Transverse colon (tissue), 4 donors: ENCODE measurements at regions not wholly inside any gene's neighbourhood (a gene's known extent, or its start where the extent isn't known, plus 50 kb on each side); places are given as distances from the start of the nearest gene placed in this dataset.

Source experiments
- EP300 ChIP-seq: sonication (generic); formaldehyde crosslinking; IDR thresholded peaks from one replicate; pipeline ENCODE4 v1.6.1; 2017; ENCODE audit warnings: antibody characterized with exemption, low read depth
- POLR2A ChIP-seq: fragments of 450-650 bp; IDR thresholded peaks from one replicate; pipeline ENCODE4 v1.6.1; 2016; ENCODE audit warnings: antibody characterized with exemption, mild to moderate bottlenecking, moderate library complexity
- POLR2AphosphoS5 ChIP-seq, 3 donors: sonication (generic); formaldehyde crosslinking; IDR thresholded peaks; one replicate each; pipeline ENCODE4 v1.6.1; 2016; ENCODE audit warnings: antibody characterized with exemption in 3 of 3
- TF ChIP-seq, protein P1 (sequence below), 5 experiments: fragments of 200-600 bp in 3 of 5; fragments of 450-650 bp in 2 of 5; sonication (generic) in 3 of 5; IDR thresholded peaks; 1 replicate in 2 of 5; 2 replicates in 3 of 5; pipeline ENCODE4 v1.5.1; 2016 to 2017; ENCODE audit warnings: antibody characterized with exemption in 5 of 5, inconsistent platforms in 3 of 5, mild to moderate bottlenecking in 2 of 5, moderate library complexity in 1 of 5

DNA sequence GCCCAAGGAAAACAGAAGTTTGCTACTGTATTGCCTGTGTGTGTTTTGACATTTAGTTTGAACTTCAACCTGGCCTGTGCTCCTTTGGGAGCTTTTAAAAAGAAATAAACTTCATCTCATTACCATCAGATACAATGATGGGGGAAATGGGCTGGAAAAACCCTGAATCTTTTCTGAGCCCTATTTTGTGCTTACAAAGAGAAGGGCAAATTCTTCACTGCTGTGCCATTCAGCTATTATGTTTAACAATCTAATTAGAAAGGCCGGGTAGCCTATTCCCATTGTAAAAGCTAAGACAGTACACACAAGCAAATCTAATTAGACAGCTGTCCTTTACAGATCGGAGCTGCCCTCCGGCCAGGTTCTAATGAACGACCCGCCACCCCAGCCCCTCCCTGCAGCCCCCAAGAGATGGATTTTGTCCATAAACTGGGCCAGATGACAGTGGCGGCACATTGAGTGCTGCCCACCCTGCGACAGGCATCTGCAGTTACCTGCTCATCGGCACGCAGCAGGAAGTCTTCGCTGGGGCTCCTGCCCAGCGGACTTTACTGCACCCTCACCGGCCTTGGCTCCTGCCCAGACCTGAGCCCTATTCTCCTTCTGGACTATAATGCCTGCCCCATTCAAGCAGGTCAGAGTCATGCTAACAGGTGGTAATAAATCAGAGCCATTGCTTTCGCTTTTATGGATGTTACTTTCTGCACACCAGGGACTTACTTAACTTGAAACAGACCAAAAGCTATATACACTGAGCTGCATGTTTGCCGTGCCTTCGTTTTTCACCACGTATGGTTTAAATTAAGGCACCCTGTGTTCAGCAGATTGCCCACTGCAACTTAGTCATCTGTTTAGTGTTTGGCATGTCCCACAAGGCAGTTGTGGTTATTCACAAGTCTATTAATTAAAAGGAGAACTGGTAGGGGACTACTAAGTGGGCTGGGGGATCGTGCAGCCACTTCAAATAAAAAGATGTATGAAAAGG lies 549.6 kb downstream of the FGF9 start:
- TF ChIP-seq, protein P1, sequence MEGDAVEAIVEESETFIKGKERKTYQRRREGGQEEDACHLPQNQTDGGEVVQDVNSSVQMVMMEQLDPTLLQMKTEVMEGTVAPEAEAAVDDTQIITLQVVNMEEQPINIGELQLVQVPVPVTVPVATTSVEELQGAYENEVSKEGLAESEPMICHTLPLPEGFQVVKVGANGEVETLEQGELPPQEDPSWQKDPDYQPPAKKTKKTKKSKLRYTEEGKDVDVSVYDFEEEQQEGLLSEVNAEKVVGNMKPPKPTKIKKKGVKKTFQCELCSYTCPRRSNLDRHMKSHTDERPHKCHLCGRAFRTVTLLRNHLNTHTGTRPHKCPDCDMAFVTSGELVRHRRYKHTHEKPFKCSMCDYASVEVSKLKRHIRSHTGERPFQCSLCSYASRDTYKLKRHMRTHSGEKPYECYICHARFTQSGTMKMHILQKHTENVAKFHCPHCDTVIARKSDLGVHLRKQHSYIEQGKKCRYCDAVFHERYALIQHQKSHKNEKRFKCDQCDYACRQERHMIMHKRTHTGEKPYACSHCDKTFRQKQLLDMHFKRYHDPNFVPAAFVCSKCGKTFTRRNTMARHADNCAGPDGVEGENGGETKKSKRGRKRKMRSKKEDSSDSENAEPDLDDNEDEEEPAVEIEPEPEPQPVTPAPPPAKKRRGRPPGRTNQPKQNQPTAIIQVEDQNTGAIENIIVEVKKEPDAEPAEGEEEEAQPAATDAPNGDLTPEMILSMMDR (IDR thresholded peaks at IDR 0.05), result no peak
- TF ChIP-seq POLR2AphosphoS5 (IDR thresholded peaks at IDR 0.05) (no peak), EP300 (no peak), POLR2A (no peak)
